ENCODE measurements at regions not wholly inside any gene's neighbourhood (a gene's known extent, or its start where the extent isn't known, plus 50 kb on each side); places are given as distances from the start of the nearest gene placed in this dataset.

- no peak for ATAC-seq (ENCODE audit: poor library complexity)
These were observed 1228.0 kb downstream of the TBC1D22A start for GRCh38 chr22:47990481-47990880.

GRCh38 chr22:47987885-47988515 is 1225.5 kb downstream of the TBC1D22A start:
- DNase-seq (no peak), ATAC-seq (ENCODE audit: poor library complexity) (no peak)
- intact Hi-C loops (cut with DNase I) = no loop called here

More at GRCh38 chr22:47990481-47990880, 1228.0 kb downstream of the TBC1D22A start:
- no peak for DNase-seq
- intact Hi-C loops (cut with DNase I) = no loop called here

GRCh38 chr22:47976219-47976618 is 1213.8 kb downstream of the TBC1D22A start:
- no peak for DNase-seq
- ATAC-seq (ENCODE audit: poor library complexity) = no peak
- intact Hi-C loops (cut with DNase I) = no loop called here

- DNase-seq = no peak
- intact Hi-C loops (cut with DNase I) = no loop called here
- ATAC-seq (ENCODE audit: poor library complexity) = no peak
These were observed 1205.4 kb downstream of the TBC1D22A start for GRCh38 chr22:47967831-47968230.

- intact Hi-C loops (cut with DNase I) = no loop called here
- DNase-seq (no peak), ATAC-seq (ENCODE audit: poor library complexity) (no peak)
These were observed 1203.9 kb downstream of the TBC1D22A start for GRCh38 chr22:47966316-47966715.

- DNase-seq = no peak
- intact Hi-C loops (cut with DNase I) = no loop called here
- ATAC-seq (ENCODE audit: poor library complexity) = no peak
These were observed 1203.4 kb downstream of the TBC1D22A start for GRCh38 chr22:47965896-47966295.

- intact Hi-C loops (cut with DNase I) = no loop called here
- no peak for ATAC-seq (ENCODE audit: poor library complexity)
These were observed 1202.6 kb downstream of the TBC1D22A start for GRCh38 chr22:47965066-47965465.

GRCh38 chr22:47963660-47964059 is 1201.2 kb downstream of the TBC1D22A start:
- DNase-seq = no peak
- no peak for ATAC-seq (ENCODE audit: poor library complexity)
- intact Hi-C loops (cut with DNase I) = no loop called here

More at GRCh38 chr22:47965066-47965465, 1202.6 kb downstream of the TBC1D22A start:
- DNase-seq = no peak

GRCh38 chr22:47957649-47958048 is 1195.2 kb downstream of the TBC1D22A start:
- intact Hi-C loops (cut with DNase I) = no loop called here
- DNase-seq = no peak
- ATAC-seq (ENCODE audit: poor library complexity) = no peak

GRCh38 chr22:47954107-47954506 is 1191.7 kb downstream of the TBC1D22A start:
- intact Hi-C loops (cut with DNase I) = no loop called here
- DNase-seq = no peak
- no peak for ATAC-seq (ENCODE audit: poor library complexity)

- ATAC-seq (ENCODE audit: poor library complexity) = no peak
- intact Hi-C loops (cut with DNase I) = no loop called here
- no peak for DNase-seq
These were observed 1182.5 kb downstream of the TBC1D22A start for GRCh38 chr22:47944941-47945340.

GRCh38 chr22:47943729-47944700 is 1181.6 kb downstream of the TBC1D22A start:
- ATAC-seq (ENCODE audit: poor library complexity) (no peak), DNase-seq (no peak)
- intact Hi-C loops (cut with DNase I) = no loop called here

GRCh38 chr22:47940211-47940610 is 1177.8 kb downstream of the TBC1D22A start:
- DNase-seq = no peak
- intact Hi-C loops (cut with DNase I) = no loop called here
- no peak for ATAC-seq (ENCODE audit: poor library complexity)

- no peak for DNase-seq
- ATAC-seq (ENCODE audit: poor library complexity) = no peak
- intact Hi-C loops (cut with DNase I) = no loop called here
These were observed 1171.4 kb downstream of the TBC1D22A start for GRCh38 chr22:47933891-47934290.

GRCh38 chr22:47933226-47933625 is 1170.8 kb downstream of the TBC1D22A start:
- DNase-seq (no peak), ATAC-seq (ENCODE audit: poor library complexity) (no peak)
- intact Hi-C loops (cut with DNase I) = no loop called here

GRCh38 chr22:47929646-47930185 is 1167.3 kb downstream of the TBC1D22A start:
- intact Hi-C loops (cut with DNase I) = no loop called here
- DNase-seq = no peak
- no peak for ATAC-seq (ENCODE audit: poor library complexity)

GRCh38 chr22:47929073-47929472 is 1166.6 kb downstream of the TBC1D22A start:
- intact Hi-C loops (cut with DNase I) = no loop called here
- ATAC-seq (ENCODE audit: poor library complexity) = no peak
- no peak for DNase-seq

GRCh38 chr22:47928631-47929030 is 1166.2 kb downstream of the TBC1D22A start:
- DNase-seq (no peak), ATAC-seq (ENCODE audit: poor library complexity) (no peak)
- intact Hi-C loops (cut with DNase I) = no loop called here

- ATAC-seq (ENCODE audit: poor library complexity) (no peak), DNase-seq (no peak)
- intact Hi-C loops (cut with DNase I) = no loop called here
These were observed 1165.3 kb downstream of the TBC1D22A start for GRCh38 chr22:47927648-47928210.
